HG02973 (cell line): ENCODE measurements at regions not wholly inside any gene's neighbourhood (a gene's known extent, or its start where the extent isn't known, plus 50 kb on each side); places are given as distances from the start of the nearest gene placed in this dataset.
"Not testable (repeated sequence)": the region's sequence is repeated elsewhere in the genome, so short reads cannot be mapped to it uniquely, and the experiment has no call there.

Experiments used
- ATAC-seq: cut with Tn5 transposase; IDR thresholded peaks from one replicate; pipeline ENCODE4 v1.9.1; 2021; ENCODE audit warnings: moderate library complexity; ENCODE audit not compliant: unreplicated experiment

DNA sequence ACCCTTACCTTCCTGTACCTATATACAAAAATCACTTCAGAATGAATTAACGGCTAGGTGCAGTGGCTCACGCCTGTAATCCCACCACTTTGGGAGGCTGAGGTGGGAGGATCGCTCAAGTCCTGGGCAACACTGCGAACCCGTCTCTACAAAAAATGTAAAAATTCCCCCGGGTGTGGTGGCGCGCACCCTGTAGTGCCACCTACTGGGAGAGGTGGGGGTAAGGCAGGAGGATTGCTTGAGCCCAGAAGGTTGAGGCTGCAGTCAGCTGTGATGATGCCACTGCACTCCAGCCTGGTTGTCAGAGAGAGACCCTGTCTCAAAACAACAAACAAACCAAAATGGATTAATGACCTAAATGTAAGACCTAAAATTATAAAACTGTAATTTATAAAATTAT is 307.6 kb downstream of the SPATA31A1 start:
- ATAC-seq: not testable (repeated sequence)

DNA sequence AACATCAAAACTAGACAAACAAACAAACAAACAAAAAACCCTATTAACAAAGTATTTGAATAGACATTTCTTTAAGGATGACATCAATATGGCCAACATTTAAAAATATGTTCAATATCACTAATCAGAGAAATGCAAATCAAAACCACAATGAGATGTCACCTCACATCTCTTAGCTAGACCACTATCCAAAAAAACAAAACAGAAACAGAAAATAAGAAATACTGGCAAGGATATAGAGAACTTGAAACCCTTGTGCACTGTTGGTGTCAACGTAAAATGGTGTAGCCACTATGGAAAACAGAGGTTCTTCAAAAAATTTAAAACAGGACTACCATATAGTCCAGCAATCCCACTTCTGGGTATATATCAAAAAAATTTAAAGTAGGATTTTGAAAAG is 308.2 kb downstream of the SPATA31A1 start:
- ATAC-seq: peak; percentile 88

DNA sequence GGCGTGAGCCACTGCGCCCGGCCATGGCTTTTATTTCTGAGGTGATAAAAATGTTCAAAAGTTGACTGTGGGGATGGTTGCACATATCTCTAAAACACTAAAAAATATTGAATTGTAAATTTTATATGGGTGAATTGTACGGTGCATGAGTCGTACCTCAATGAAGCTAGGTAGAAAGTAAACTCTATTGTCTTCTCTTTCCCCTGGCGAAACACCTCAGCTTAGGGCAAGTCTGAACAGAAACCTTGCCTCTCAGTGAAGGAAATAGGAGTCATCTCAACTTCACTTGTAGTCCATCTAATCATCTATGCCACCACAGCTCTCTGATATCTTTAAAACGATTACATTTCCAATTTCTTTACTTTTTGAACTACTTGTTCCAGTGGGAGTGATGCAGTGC is 309.6 kb downstream of the SPATA31A1 start:
- not testable (repeated sequence) for ATAC-seq

DNA sequence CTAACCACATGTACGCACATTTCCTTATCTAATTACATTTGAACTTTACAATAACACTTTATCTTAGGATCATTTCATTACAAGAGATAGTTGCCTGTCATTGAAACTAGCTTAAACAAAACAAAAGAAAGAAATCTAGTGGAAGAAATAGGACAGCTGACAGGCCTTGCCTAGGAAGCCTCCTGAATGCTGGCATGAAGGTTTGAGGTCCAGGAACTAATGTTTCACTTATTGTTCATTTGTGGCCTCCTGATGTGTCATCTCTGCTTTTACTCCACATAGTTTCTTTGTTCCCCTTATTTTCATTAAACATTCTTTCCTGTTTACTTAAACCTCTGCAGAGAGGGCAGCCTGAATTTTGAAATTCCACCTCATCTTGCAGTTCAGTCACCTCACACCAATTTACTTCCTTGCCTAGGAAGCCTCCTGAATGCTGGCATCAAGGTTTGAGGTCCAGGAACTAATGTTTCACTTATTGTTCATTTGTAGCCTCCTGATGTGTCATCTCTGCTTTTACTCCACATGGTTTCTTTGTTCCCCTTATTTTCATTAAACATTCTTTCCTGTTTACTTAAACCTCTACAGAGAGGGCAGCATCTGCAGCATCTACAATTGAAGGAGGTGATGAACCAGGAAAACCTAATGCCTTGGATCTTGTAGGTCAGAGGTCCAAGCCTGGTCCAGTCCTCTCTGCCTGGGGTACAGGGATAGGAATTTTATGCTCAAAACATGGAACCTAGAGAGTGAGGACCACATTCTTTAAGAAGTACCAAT is 319.2 kb downstream of the SPATA31A1 start:
- ATAC-seq: not testable (repeated sequence)

DNA sequence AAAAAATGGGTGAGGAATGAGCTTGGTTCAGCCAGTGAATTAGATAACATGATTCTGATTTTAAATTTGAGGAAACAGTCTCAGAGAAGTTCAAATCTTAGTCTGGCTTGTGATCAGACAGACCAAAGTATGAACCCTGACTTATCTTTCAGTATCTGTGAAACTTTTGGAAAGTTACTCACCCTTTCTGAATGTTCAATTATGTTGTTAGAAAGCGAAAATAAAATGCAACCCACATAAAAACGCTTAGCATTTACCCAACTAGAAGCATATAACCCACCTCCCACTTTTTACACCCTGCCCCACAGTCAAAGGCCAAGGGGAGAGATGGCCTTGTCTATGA is 319.7 kb downstream of the SPATA31A1 start:
- not testable (repeated sequence) for ATAC-seq

DNA sequence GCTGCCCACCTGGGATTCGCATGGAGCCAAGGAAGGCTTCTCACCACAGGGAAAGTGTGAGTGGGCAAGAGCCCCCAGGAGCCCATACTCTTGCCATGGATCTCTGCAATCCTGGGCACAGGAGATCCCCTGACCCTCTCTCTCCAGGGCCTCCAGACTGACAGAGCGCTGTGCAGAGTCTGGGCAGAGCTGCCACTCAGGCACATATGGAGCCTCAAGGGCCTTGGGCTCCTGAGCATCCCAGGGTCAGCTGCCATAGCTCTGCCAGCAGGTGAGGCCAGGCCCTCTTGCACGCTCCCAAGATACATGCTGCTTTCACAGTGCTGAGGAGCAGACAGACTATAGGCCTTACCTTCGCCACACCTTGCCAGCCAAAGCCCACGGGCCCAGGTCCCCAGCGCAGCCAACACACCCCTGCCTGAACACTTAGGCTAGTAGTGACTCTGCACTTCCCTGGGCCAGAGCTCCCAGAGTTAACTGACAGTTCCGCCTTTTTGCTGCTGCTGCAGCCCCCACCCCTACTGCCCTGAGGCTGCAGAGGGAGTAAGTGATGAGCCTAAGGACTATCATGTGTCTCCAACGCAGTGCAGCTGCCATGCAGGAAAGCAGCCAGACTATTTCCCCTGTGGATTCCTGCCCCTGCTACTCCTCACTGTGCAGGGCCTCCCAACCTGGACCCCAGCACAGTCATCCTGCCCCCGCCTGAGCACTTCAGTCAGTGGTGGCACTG is 323.2 kb downstream of the SPATA31A1 start:
- ATAC-seq: not testable (repeated sequence)

DNA sequence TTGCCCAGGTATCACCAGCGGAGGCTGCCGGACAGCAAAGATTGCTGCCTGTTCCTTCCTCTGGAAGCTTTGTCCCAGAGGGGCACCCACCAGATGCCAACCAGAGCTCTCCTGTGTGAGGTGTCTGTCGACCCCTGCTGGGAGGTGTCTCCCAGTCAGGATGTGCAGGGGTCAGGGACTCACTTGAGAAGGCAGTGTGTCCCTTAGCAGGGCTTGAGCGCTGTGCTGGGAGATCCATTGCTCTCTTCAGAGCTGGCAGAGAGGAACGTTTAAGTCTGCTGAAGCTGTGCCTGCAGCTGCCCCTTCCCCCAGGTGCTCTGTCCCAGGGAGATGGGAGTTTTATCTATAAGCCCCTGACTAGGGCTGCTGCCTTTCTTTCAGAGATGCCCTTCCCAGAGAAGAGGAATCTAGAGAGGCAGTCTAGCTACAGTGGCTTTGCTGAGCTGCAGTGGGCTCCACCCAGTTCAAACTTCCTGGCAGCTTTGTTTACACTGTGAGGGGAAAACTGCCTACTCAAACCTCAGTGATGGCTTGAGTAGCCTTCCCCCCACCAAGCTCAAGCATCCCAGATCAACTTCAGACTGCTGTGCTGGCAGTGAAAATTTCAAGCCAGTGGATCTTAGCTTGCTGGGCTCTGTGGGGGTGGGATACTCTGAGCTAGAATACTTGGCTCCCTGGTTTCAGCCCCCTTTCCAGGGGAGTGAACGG is 325.4 kb downstream of the SPATA31A1 start:
- not testable (repeated sequence) for ATAC-seq

DNA sequence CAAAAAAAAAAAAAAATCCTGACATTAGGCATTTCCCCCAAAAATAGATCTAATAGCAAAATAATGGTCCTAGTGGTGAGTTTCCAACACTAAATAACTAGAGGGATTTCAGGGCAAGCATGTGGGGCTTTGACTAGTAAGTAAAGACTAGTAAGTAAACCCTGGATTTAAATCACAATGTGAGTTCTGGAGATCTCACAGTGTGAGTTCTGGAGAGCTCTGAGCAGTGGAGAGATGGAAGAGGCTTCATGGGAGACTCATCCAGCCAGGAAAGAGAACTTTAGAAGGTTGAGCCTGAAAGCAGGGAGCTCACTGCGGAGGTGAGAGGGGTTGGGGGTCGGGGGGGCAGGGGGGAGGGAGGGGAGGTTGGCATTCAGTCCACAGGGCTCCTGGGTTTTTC is 373.4 kb downstream of the SPATA31A1 start:
- ATAC-seq: not testable (repeated sequence)

DNA sequence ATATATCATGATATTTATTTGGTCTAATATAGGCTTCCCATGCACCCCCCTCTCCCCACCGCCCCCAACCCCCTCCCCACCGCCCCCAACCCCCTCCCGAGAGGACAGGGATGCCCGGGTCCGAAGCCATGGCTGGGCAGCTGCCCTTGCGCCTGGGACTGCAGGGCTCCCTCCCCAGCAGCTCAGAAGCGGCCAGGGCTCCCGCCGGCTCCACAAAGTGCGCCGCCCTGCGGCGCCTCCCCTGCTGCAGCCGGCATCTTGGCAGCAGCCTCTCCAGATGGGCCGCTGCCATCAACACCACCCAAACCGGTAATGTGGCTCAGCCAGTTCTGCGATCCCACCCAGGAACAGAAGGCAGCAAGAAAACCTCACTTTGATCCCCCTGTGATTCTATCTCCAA is 389.4 kb downstream of the SPATA31A1 start:
- ATAC-seq: not testable (repeated sequence)

DNA sequence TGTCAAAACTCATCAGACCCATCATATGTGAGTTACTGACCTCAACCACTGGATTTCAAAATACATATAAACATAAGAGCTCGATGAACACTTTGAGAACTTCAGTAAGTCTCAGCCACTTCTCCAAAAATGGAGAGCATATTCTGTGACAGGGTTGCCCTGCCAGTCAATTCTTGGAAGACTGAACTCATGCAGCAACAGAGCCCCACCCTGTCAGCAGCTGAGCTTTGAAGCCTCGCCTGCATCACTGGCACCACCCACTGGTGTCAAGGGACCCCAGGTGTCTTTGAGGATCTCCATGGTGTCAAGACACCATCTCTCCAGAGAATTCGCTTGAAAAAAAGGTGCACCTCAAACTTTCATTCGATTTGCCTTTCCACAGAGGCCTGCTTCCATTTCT is 420.1 kb downstream of the SPATA31A1 start:
- not testable (repeated sequence) for ATAC-seq

DNA sequence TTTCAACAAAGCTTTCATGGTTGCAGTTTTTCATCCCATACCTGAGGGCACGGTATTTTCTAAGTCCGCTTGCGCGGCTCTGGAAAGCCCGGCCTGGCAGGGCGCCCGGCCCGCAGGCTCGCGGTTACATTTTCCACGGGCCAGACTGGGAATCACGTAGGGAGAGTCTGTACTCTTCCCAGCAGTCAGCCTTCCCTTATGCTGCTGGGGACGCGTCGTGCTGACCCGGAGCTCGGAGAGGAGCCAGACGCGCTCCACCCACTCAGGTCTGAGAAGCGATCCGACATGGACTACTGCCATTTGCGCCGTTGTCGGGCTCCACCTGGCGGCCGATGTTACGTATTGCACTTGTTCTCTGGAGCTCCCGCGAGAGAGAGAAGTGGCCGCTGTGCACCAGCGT is 435.9 kb downstream of the SPATA31A1 start:
- peak; percentile 98 for ATAC-seq

DNA sequence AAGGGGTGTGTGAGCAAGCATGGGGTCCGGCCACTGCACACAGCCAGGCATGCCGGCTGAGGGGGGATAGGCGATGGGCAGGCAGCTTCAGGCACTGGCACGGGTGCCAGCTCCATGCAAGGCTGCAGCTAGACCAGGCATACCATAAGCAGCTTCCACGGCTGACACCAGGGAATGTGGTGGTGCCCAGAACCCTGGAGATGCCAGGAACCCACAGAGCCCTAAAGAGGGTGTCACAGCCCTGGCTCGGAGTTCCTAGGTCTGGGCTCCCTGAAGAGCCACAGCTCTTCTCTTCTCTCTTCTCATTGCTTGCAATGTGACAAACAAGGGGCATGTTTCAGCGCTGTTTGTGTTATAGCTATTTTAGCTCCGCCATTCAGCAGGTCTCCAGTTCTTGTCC is 442.5 kb downstream of the SPATA31A1 start:
- not testable (repeated sequence) for ATAC-seq

DNA sequence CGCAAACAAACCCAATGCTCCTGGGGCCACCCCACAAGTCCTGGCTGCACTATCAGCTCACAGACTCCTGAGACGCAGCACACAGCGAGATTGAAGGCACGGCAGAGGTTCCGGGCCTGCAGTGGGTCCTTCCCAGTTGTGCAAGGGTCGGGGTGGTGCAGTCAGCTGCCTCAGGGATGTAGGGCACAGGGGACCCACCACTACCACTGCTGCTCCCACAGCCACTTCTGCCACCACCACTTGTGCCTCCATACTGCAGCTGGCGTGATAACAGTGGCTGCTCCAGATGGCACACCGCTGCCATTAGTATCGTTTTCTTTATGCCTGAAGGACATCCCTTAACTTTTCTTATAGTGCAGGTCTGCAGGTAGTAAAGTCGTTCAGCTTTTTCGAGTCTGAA is 443.8 kb downstream of the SPATA31A1 start:
- not testable (repeated sequence) for ATAC-seq

DNA sequence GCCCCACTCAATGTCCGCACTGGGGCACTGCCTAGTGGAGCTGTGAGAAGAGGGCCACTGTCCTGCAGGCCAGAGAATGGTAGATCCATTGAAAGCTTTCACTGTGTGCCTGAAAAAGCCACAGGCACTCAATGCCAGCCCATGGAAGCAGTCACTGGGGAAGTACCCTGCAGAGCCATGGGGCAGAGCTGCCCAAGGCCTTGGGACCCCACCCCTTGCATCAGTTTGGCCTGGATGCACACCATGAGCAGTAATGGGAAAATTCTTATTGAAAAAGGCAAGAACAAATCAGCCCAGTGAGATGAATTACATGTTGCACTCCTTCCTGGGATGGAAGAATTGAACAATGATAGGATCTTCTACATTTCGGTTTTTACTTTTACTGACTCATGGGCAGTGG is 447.1 kb downstream of the SPATA31A1 start:
- ATAC-seq: not testable (repeated sequence)

DNA sequence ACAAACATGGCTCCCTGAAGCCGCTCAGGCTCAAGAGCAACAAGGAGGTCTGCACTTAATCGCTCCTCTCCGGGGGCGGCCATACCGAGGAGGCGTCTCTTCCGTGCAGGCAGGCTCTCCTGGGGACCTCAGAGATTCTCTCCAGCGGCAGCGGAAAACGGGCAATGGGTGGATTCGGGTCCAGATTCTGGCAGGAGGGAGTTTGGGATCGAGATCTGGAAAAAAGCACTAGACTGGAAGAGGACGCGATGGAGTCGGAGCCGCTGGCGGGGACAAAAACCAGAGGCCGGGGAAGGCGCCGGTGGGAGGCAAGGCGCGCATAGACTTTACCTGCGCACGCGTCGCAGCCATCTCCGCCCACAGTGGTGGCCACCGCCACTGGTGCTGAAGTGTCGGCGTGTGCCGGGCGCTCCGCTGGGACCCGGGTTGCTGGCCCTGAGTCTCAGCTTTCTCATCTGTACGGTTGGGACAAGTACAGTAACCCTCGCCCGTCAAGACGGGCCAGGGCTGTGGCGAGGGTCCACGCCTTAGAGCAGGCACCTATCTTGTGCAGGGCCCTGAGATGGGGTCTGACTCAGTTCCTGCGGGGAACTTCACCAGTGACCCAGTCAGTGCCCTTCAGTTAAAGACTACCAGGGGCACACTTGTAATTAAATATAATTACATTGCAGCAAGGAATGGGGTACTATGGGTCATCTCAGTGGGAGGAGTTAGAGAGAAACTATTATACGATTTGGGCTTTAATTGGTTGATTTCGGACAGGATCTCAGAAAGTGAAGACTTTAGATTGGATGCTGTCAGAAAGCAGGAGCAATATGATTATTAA is 454.1 kb downstream of the SPATA31A1 start:
- peak; percentile 91 for ATAC-seq

DNA sequence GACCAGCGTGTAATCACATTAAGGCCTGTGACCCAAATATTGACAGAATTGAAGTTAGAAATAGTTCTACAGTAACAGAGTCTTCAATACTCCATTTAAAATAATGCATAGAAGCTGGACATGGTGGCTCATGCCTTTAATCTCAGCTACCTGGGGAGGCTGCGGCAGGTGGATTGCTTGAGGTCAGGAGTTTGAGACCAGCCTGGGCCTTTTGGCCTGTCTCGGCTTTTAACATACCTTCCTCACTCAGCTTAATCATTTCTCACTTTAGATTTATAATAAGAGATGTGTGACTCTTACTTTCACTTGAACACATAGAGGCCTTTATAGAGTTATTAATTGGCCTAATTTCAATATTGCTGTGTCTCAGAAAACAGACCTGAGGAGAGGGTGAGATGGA is 454.9 kb downstream of the SPATA31A1 start:
- ATAC-seq: not testable (repeated sequence)

DNA sequence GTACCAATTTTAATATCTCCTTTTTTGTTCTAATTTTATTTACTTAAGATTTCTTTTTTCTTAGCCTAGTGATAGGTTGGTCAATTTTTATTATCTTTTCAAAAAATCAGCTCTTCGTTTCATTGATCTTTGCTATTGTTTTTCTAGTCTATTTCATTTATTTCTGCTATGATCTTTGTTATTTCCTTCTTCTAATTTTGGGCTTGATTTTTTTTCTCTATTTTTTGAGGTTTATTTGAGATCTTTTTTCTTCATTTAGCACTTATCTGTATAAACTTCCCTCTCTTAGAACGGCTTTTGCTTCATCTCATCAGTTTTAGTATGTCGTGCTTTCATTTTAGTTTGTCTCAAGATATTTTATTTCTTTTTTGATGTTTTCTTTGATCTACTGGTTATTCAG is 456.1 kb downstream of the SPATA31A1 start:
- ATAC-seq: not testable (repeated sequence)

DNA sequence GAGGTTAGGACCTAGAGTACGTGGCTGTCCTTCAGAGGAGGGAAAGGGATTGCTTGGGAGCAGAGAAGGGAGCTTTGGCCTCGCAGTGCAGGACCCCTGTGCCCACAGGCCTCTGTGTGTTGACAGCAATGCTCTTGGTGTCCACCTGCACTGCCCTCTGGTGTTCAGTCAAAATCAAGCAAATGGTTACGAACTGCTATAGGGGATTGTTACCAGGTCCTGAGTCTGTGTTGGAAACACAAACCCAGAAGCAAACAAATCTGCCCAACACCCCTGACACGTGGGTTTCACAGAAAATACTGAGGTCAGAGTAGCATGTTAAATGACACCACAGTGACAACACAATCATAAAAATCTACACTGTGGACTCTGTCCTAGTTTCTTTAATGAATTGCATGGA is 473.0 kb downstream of the SPATA31A1 start:
- not testable (repeated sequence) for ATAC-seq
